ENCODE measurements at regions not wholly inside any gene's neighbourhood (a gene's known extent, or its start where the extent isn't known, plus 50 kb on each side); places are given as distances from the start of the nearest gene placed in this dataset.

DNA sequence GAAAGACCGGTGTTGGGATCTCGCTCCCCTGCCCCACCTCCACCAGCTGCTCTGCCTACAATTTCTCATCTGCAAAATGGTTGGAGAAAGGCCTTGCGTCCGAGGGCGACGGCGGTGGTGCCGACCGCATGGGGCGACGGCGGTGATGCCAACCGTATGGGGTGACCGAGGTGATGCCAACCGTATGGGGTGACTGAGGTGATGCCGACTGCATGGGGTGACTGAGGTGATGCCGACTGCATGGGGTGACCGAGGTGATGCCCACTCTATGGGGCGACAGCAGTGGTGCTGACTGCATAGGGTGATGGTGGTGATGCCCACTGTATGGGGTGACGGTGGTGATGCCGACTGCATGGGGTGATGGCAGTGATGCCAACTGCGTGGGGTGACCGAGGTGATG is 171.0 kb downstream of the OLFM1 start:
- Histone ChIP-seq H3K27ac (no peak overlapping the region), H3K4me1 (peaks cover 0 to 9% (median 0%) of the 10 kb centered on the region in 4 donors), H3K9me3 (no peaks in the 10 kb centered on the region), H3K27me3 (peaks cover 0 to 30% of the 10 kb centered on the region in 2 donors), H3K4me3 (no peak overlapping the region), H3K36me3 (no peaks in the 10 kb centered on the region)
- no peak for DNase-seq (ENCODE audit: low spot score in 2 of 2)
- TF ChIP-seq, protein P1, sequence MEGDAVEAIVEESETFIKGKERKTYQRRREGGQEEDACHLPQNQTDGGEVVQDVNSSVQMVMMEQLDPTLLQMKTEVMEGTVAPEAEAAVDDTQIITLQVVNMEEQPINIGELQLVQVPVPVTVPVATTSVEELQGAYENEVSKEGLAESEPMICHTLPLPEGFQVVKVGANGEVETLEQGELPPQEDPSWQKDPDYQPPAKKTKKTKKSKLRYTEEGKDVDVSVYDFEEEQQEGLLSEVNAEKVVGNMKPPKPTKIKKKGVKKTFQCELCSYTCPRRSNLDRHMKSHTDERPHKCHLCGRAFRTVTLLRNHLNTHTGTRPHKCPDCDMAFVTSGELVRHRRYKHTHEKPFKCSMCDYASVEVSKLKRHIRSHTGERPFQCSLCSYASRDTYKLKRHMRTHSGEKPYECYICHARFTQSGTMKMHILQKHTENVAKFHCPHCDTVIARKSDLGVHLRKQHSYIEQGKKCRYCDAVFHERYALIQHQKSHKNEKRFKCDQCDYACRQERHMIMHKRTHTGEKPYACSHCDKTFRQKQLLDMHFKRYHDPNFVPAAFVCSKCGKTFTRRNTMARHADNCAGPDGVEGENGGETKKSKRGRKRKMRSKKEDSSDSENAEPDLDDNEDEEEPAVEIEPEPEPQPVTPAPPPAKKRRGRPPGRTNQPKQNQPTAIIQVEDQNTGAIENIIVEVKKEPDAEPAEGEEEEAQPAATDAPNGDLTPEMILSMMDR (IDR thresholded peaks at IDR 0.05), result no peak
- TF ChIP-seq POLR2A (IDR thresholded peaks at IDR 0.05) (no peak), EP300 (IDR thresholded peaks at IDR 0.05) (no peak)
- WGBS, 2 donors, result 90 to 93% methylated on average over 23 of the region's 23 CpGs

DNA sequence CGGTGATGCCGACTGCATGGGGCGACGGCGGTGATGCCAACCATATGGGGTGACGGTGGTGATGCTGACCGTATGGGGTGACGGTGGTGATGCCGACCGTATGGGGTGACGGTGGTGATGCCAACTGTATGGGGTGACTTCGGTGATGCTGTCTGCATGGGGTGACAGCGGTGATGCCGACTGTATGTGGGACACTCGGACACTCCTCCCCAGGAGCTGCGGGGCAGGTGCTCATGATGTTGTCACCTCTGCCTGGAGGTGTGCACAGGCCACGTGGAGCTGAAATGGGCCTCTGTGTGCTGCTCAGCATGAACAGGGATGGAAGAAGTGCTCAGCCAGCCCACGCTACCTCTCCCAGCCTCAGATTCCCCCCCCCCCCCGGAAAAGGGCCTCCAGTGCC is 171.8 kb downstream of the OLFM1 start:
- TF ChIP-seq, protein P1 (IDR thresholded peaks at IDR 0.05), result no peak
- TF ChIP-seq EP300 (IDR thresholded peaks at IDR 0.05) (no peak), POLR2A (IDR thresholded peaks at IDR 0.05) (no peak)
- Histone ChIP-seq H3K4me3 (no peak overlapping the region), H3K27me3 (peaks cover 0 to 32% of the 10 kb centered on the region in 2 donors), H3K4me1 (peaks cover 0 to 9% (median 0%) of the 10 kb centered on the region in 4 donors), H3K36me3 (no peaks in the 10 kb centered on the region), H3K9me3 (no peaks in the 10 kb centered on the region), H3K27ac (no peak overlapping the region)
- DNase-seq (ENCODE audit: low spot score in 2 of 2), result no peak
- WGBS, 2 donors, result 86 to 90% methylated on average over 19 of the region's 19 CpGs

DNA sequence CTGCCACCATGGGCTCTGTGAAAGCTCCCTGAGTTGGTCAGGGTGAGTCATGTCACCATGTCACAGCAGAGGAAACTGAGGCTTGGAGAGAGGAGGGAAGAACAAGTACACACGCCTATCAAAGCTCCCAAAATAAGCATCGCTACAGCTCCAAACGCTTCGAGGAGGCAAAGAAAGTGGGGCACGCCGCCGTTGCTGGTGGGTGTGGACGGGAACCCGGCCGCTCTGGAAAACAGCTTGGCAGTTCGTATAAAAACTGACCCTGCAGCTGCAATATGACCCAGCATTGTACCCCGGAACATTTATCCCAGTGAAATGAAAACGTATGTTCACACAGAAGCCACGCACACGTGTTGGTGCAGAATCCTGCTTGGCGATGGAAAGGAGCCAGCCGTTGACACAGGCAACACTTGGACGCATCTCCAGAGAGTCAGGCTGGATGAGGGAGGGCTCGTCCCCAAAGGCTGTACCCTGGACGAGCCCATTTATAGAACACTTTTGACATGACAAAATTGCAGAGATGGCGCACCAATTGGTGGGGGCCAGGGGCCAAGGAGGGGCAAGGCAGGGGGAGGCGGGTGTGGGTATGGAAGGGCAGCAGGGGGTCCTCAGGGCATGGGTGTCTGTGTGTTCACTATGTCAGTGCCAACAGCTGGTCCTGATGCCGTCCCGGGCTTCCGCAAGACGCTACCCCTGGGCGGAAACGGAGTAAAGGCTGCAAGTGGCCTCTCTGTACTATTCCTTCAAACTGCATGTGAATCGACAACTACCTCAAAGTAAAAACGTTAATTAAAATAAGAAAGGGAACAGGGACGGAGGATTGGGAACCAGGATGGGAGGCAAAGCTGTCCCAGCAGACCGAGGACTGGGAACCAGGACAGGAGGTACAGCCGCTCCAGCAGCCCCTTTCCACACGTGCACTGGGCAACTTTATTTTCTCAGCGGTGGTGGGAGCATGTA is 173.0 kb downstream of the OLFM1 start:
- 53% methylated on average over 35 of the region's 35 CpGs for WGBS, 2 donors
- Histone ChIP-seq H3K4me1 (peaks cover 0 to 9% (median 0%) of the 10 kb centered on the region in 4 donors), H3K4me3 (no peak overlapping the region), H3K27me3 (peaks cover 0 to 35% of the 10 kb centered on the region in 2 donors), H3K9me3 (no peaks in the 10 kb centered on the region), H3K36me3 (no peaks in the 10 kb centered on the region), H3K27ac (no peak overlapping the region)
- DNase-seq (ENCODE audit: low spot score in 2 of 2), result no peak
- TF ChIP-seq POLR2A (IDR thresholded peaks at IDR 0.05), result no peak
- TF ChIP-seq, protein P1 (IDR thresholded peaks at IDR 0.05), result no peak
- no peak for TF ChIP-seq EP300 (IDR thresholded peaks at IDR 0.05)

DNA sequence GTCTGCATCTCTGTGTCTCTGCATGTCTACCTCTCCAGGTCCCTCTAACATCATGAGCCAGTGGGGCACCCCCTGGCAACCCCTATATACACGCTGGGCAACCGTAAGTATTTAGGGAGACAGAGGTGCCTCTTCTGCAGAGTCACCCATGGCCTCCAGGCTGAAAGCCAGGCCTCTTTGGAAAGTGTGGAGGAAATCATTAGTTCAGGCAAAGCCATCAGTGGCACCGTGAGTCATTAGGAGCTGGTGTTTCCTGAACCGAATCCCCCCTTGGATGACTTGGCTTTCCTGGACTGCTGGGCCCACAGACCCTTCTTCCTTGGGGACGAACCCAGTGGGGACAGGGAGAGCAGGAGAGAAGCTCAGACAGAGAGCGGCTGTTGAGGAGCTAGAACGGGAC is 174.8 kb downstream of the OLFM1 start:
- Histone ChIP-seq H3K27ac (no peak overlapping the region), H3K27me3 (peaks cover 0 to 42% of the 10 kb centered on the region in 2 donors), H3K9me3 (no peaks in the 10 kb centered on the region), H3K4me3 (no peak overlapping the region), H3K36me3 (no peaks in the 10 kb centered on the region), H3K4me1 (peaks cover 0 to 8% (median 0%) of the 10 kb centered on the region in 4 donors)
- 56 to 67% methylated on average over 7 of the region's 7 CpGs for whole genome bisulfite sequencing, 2 donors
- no peak for TF ChIP-seq POLR2A (IDR thresholded peaks at IDR 0.05)
- TF ChIP-seq, protein P1 (IDR thresholded peaks at IDR 0.05), result no peak
- TF ChIP-seq EP300 (IDR thresholded peaks at IDR 0.05), result no peak
- DNase-seq (ENCODE audit: low spot score in 2 of 2), result no peak

DNA sequence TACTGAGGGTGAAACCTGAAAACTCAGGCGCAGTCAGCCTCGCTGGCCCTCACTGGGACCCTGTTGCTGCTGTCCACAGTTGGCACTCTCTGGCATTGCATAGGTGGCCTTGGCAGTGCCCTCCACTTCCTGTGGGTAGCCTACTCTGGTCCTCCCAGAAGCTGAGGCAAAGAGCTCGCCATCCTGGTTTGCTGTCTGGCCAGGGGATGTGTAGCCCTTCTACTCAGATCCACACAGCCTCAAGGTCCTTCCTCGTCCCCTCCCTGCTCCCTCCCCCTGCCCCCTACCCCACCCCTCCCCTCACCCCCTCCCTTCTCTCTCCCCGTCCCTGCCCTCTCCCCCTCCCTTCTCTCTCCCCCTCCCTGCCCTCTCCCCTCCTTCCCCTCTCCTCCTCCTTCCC is 176.0 kb downstream of the OLFM1 start:
- H3K36me3 ChIP-seq, result no peaks in the 10 kb centered on the region
- DNase-seq (ENCODE audit: low spot score in 2 of 2), result no peak
- TF ChIP-seq, protein P1 (IDR thresholded peaks at IDR 0.05), result no peak
- TF ChIP-seq EP300 (IDR thresholded peaks at IDR 0.05) (no peak), POLR2A (IDR thresholded peaks at IDR 0.05) (no peak)
- WGBS, 2 donors, result 52 to 57% methylated on average over 3 to 5 of the region's 5 CpGs
- no peaks in the 10 kb centered on the region for H3K9me3 ChIP-seq
- H3K4me3 ChIP-seq, result no peak overlapping the region
- H3K27ac ChIP-seq, result no peak overlapping the region
- H3K4me1 ChIP-seq, result no peaks in the 10 kb centered on the region
- H3K27me3 ChIP-seq, result peaks cover 0 to 54% of the 10 kb centered on the region in 2 donors
